ENCODE measurements at regions not wholly inside any gene's neighbourhood (a gene's known extent, or its start where the extent isn't known, plus 50 kb on each side); places are given as distances from the start of the nearest gene placed in this dataset.

DNA sequence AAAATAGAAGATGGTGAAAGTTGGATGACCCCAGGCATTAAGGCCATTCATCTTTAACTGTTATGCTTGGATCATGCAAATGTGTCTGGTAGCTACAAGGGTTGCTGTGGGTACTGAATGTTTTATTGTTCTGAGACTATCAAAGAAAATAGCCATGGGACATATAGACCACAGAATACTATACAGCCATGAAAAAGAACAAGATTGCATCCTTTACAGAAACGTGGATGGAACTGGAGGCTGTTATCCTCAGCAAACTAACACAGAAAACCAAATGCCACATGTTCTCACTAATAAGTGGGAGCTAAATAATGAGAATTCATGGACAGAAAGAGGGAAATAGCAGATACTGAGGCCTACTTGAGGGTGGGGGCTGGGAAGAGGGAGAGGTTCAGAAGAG, 249.0 kb downstream of the LTN1 start:
- TF ChIP-seq, protein P1, sequence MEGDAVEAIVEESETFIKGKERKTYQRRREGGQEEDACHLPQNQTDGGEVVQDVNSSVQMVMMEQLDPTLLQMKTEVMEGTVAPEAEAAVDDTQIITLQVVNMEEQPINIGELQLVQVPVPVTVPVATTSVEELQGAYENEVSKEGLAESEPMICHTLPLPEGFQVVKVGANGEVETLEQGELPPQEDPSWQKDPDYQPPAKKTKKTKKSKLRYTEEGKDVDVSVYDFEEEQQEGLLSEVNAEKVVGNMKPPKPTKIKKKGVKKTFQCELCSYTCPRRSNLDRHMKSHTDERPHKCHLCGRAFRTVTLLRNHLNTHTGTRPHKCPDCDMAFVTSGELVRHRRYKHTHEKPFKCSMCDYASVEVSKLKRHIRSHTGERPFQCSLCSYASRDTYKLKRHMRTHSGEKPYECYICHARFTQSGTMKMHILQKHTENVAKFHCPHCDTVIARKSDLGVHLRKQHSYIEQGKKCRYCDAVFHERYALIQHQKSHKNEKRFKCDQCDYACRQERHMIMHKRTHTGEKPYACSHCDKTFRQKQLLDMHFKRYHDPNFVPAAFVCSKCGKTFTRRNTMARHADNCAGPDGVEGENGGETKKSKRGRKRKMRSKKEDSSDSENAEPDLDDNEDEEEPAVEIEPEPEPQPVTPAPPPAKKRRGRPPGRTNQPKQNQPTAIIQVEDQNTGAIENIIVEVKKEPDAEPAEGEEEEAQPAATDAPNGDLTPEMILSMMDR (IDR thresholded peaks at IDR 0.05; ENCODE audit: insufficient read depth, low read depth, low read length) = no peak
- TF ChIP-seq EZH2 (IDR thresholded peaks at IDR 0.05; ENCODE audit: insufficient read depth, low read length) = no peak
